ENCODE measurements at regions not wholly inside any gene's neighbourhood (a gene's known extent, or its start where the extent isn't known, plus 50 kb on each side); places are given as distances from the start of the nearest gene placed in this dataset.

- Histone ChIP-seq H3K9me3 (no peaks in the 10 kb centered on the region; the same call in 1 of the 2 replicates), H3K4me3 (ENCODE audit: low read depth, low read length) (no peak overlapping the region), H3K36me3 (no peaks in the 10 kb centered on the region), H3K4me1 (no peaks in the 10 kb centered on the region), H3K27me3 (no peaks in the 10 kb centered on the region)
- DNase-seq = no peak
- TF ChIP-seq CTCF (IDR thresholded peaks at IDR 0.05; ENCODE audit: low read depth, low read length) = no peak
Observed at GRCh38 chr13:32887617-32888016, 128.6 kb upstream of the KL start.

- no peaks in the 10 kb centered on the region; the same call in 1 of the 2 replicates for H3K9me3 ChIP-seq
- DNase-seq = no peak
- no peaks in the 10 kb centered on the region for H3K27me3 ChIP-seq
- no peak overlapping the region for H3K4me3 ChIP-seq (ENCODE audit: low read depth, low read length)
- no peak for TF ChIP-seq CTCF (IDR thresholded peaks at IDR 0.05; ENCODE audit: low read depth, low read length)
- no peaks in the 10 kb centered on the region for H3K4me1 ChIP-seq
- no peaks in the 10 kb centered on the region for H3K36me3 ChIP-seq
Observed at GRCh38 chr13:32889986-32890565, 126.1 kb upstream of the KL start.

- H3K9me3 ChIP-seq = no peaks in the 10 kb centered on the region
- no peak for DNase-seq
- no peaks in the 10 kb centered on the region for H3K36me3 ChIP-seq
- TF ChIP-seq CTCF (IDR thresholded peaks at IDR 0.05; ENCODE audit: low read depth, low read length) = no peak
- no peaks in the 10 kb centered on the region for H3K27me3 ChIP-seq
- H3K4me3 ChIP-seq (ENCODE audit: low read depth, low read length) = no peak overlapping the region
- no peaks in the 10 kb centered on the region for H3K4me1 ChIP-seq
Observed at GRCh38 chr13:32893176-32893575, 123.0 kb upstream of the KL start.

GRCh38 chr13:32894589-32895001 is 121.6 kb upstream of the KL start:
- no peak for DNase-seq
- no peak for TF ChIP-seq CTCF (IDR thresholded peaks at IDR 0.05; ENCODE audit: low read depth, low read length)
- Histone ChIP-seq H3K36me3 (no peaks in the 10 kb centered on the region), H3K4me1 (no peaks in the 10 kb centered on the region), H3K27me3 (no peaks in the 10 kb centered on the region), H3K9me3 (no peaks in the 10 kb centered on the region), H3K4me3 (ENCODE audit: low read depth, low read length) (no peak overlapping the region)

GRCh38 chr13:32895296-32895695 is 120.9 kb upstream of the KL start:
- no peaks in the 10 kb centered on the region for H3K9me3 ChIP-seq
- no peaks in the 10 kb centered on the region for H3K4me1 ChIP-seq
- H3K36me3 ChIP-seq = no peaks in the 10 kb centered on the region
- H3K4me3 ChIP-seq (ENCODE audit: low read depth, low read length) = no peak overlapping the region
- H3K27me3 ChIP-seq = no peaks in the 10 kb centered on the region
- no peak for DNase-seq
- no peak for TF ChIP-seq CTCF (IDR thresholded peaks at IDR 0.05; ENCODE audit: low read depth, low read length)

- H3K4me3 ChIP-seq (ENCODE audit: low read depth, low read length) = no peak overlapping the region
- TF ChIP-seq CTCF (IDR thresholded peaks at IDR 0.05; ENCODE audit: low read depth, low read length) = no peak
- no peaks in the 10 kb centered on the region for H3K27me3 ChIP-seq
- H3K4me1 ChIP-seq = no peaks in the 10 kb centered on the region
- H3K36me3 ChIP-seq = no peaks in the 10 kb centered on the region
- DNase-seq = no peak
- H3K9me3 ChIP-seq = no peaks in the 10 kb centered on the region
Observed at GRCh38 chr13:32897296-32897695, 118.9 kb upstream of the KL start.

Measured in BE2C (cell line).